DOHH2 (cell line): ENCODE measurements at regions not wholly inside any gene's neighbourhood (a gene's known extent, or its start where the extent isn't known, plus 50 kb on each side); places are given as distances from the start of the nearest gene placed in this dataset.

Source experiments
- CTCF ChIP-seq: fragments of 200-600 bp; sonication (generic); IDR thresholded peaks from one replicate; pipeline ENCODE4 v1.5.1; 2014; ENCODE audit warnings: antibody characterized with exemption, mild to moderate bottlenecking, low read depth, low read length; ENCODE audit not compliant: poor library complexity, severe bottlenecking
- EZH2phosphoT487 ChIP-seq: fragments of 200-600 bp; sonication (generic); IDR thresholded peaks from 2 replicates; pipeline ENCODE4 v1.6.1; 2017; ENCODE audit warnings: borderline replicate concordance, mild to moderate bottlenecking, antibody characterized with exemption, low read length, moderate library complexity, mixed read lengths

- TF ChIP-seq EZH2phosphoT487 = no peak
- TF ChIP-seq CTCF = no peak
These were observed 162.4 kb upstream of the ZBED5 start for GRCh38 chr11:11020219-11020726.
